ENCODE measurements at regions not wholly inside any gene's neighbourhood (a gene's known extent, or its start where the extent isn't known, plus 50 kb on each side); places are given as distances from the start of the nearest gene placed in this dataset.

- Histone ChIP-seq H3K27me3 (ENCODE audit: low read length) (no peaks in the 10 kb centered on the region), H3K9me3 (ENCODE audit: insufficient read depth, low read length) (0 out of 2 replicates have a peak, but pooled peaks cover 3% of the 10 kb centered on the region), H3K36me3 (ENCODE audit: low read length) (no peaks in the 10 kb centered on the region), H3K79me2 (ENCODE audit: insufficient read depth, low read length) (no peaks in the 10 kb centered on the region), H3K27ac (ENCODE audit: low read depth, low read length) (no peak overlapping the region), H3K9ac (ENCODE audit: low read length) (no peak overlapping the region), H3F3A (ENCODE audit: insufficient read depth) (no peaks in the 10 kb centered on the region), H3K4me3 (ENCODE audit: insufficient read depth, low read length, poor library complexity, severe bottlenecking) (no peak overlapping the region), H2AFZ (ENCODE audit: low read depth, low read length, severe bottlenecking) (no peak overlapping the region), H4K20me1 (ENCODE audit: low read depth, low read length) (no peaks in the 10 kb centered on the region), H3K9me2 (replicated peaks; ENCODE audit: insufficient read depth, low read length) (no peaks in the 10 kb centered on the region), H3K4me2 (ENCODE audit: low read depth, low read length, poor library complexity, severe bottlenecking) (no peak overlapping the region)
- TF ChIP-seq, protein P1, sequence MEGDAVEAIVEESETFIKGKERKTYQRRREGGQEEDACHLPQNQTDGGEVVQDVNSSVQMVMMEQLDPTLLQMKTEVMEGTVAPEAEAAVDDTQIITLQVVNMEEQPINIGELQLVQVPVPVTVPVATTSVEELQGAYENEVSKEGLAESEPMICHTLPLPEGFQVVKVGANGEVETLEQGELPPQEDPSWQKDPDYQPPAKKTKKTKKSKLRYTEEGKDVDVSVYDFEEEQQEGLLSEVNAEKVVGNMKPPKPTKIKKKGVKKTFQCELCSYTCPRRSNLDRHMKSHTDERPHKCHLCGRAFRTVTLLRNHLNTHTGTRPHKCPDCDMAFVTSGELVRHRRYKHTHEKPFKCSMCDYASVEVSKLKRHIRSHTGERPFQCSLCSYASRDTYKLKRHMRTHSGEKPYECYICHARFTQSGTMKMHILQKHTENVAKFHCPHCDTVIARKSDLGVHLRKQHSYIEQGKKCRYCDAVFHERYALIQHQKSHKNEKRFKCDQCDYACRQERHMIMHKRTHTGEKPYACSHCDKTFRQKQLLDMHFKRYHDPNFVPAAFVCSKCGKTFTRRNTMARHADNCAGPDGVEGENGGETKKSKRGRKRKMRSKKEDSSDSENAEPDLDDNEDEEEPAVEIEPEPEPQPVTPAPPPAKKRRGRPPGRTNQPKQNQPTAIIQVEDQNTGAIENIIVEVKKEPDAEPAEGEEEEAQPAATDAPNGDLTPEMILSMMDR (IDR thresholded peaks at IDR 0.05; ENCODE audit: insufficient read depth, low read length, poor library complexity, severe bottlenecking) = no peak
These were observed 2100.9 kb upstream of the CELF4 start for GRCh38 chr18:39666541-39666940.

GRCh38 chr18:39661856-39662366, 2096.3 kb upstream of the CELF4 start:
- no peaks in the 10 kb centered on the region for H3K79me2 ChIP-seq (ENCODE audit: insufficient read depth, low read length)

GRCh38 chr18:39660141-39660540, 2094.5 kb upstream of the CELF4 start:
- H4K20me1 ChIP-seq (ENCODE audit: low read depth, low read length) = no peaks in the 10 kb centered on the region
- 0 out of 2 replicates have a peak, but pooled peaks cover 3% of the 10 kb centered on the region for H3K9me3 ChIP-seq (ENCODE audit: insufficient read depth, low read length)
- no peak overlapping the region for H2AFZ ChIP-seq (ENCODE audit: low read depth, low read length, severe bottlenecking)
- no peaks in the 10 kb centered on the region for H3K79me2 ChIP-seq (ENCODE audit: insufficient read depth, low read length)
- no peaks in the 10 kb centered on the region for H3K9me2 ChIP-seq (replicated peaks; ENCODE audit: insufficient read depth, low read length)
- H3K27me3 ChIP-seq (ENCODE audit: low read length) = no peaks in the 10 kb centered on the region
- no peak overlapping the region for H3K9ac ChIP-seq (ENCODE audit: low read length)
- TF ChIP-seq, protein P1 (IDR thresholded peaks at IDR 0.05; ENCODE audit: insufficient read depth, low read length, poor library complexity, severe bottlenecking) = no peak
- no peak for TF ChIP-seq EZH2phosphoT487 (conservative IDR thresholded peaks at IDR 0.05; ENCODE audit: low read length)
- no peaks in the 10 kb centered on the region for H3K36me3 ChIP-seq (ENCODE audit: low read length)
- no peak overlapping the region for H3K4me2 ChIP-seq (ENCODE audit: low read depth, low read length, poor library complexity, severe bottlenecking)
- H3F3A ChIP-seq (ENCODE audit: insufficient read depth) = no peaks in the 10 kb centered on the region
- no peak overlapping the region for H3K27ac ChIP-seq (ENCODE audit: low read depth, low read length)
- no peak overlapping the region for H3K4me3 ChIP-seq (ENCODE audit: insufficient read depth, low read length, poor library complexity, severe bottlenecking)

More at GRCh38 chr18:39661856-39662366, 2096.3 kb upstream of the CELF4 start:
- Histone ChIP-seq H3K4me2 (ENCODE audit: low read depth, low read length, poor library complexity, severe bottlenecking) (no peak overlapping the region), H3K36me3 (ENCODE audit: low read length) (no peaks in the 10 kb centered on the region), H3K9me3 (ENCODE audit: insufficient read depth, low read length) (0 out of 2 replicates have a peak, but pooled peaks cover 3% of the 10 kb centered on the region), H3K27ac (ENCODE audit: low read depth, low read length) (no peak overlapping the region), H3F3A (ENCODE audit: insufficient read depth) (no peaks in the 10 kb centered on the region), H3K27me3 (ENCODE audit: low read length) (no peaks in the 10 kb centered on the region), H3K9ac (ENCODE audit: low read length) (no peak overlapping the region), H4K20me1 (ENCODE audit: low read depth, low read length) (no peaks in the 10 kb centered on the region), H2AFZ (ENCODE audit: low read depth, low read length, severe bottlenecking) (no peak overlapping the region), H3K4me3 (ENCODE audit: insufficient read depth, low read length, poor library complexity, severe bottlenecking) (no peak overlapping the region), H3K9me2 (replicated peaks; ENCODE audit: insufficient read depth, low read length) (no peaks in the 10 kb centered on the region)
- no peak for TF ChIP-seq EZH2phosphoT487 (conservative IDR thresholded peaks at IDR 0.05; ENCODE audit: low read length)

DNA sequence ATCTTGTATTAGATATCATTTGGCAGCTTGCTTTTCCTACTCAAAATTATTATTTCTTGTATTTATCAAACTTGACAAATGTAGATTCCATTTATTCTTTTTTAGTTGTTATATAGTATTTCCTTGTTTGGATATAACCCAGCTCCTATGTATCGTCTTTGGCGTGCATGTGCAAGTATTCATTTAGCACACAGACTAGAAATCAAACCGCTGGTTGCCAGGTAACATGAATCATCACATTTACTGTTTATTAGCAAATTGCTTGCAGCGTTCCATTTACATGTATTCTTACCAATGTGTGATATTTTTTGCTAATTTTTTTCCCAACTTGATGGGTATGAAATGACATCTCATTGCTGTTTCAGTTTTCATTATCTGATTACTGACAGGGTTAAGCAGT, 2089.7 kb upstream of the CELF4 start:
- no peaks in the 10 kb centered on the region for H3K27me3 ChIP-seq (ENCODE audit: low read length)
- no peaks in the 10 kb centered on the region for H3K36me3 ChIP-seq (ENCODE audit: low read length)
- no peaks in the 10 kb centered on the region for H3K79me2 ChIP-seq (ENCODE audit: insufficient read depth, low read length)
- no peaks in the 10 kb centered on the region for H3F3A ChIP-seq (ENCODE audit: insufficient read depth)
- TF ChIP-seq, protein P1 (IDR thresholded peaks at IDR 0.05; ENCODE audit: insufficient read depth, low read length, poor library complexity, severe bottlenecking) = no peak
- TF ChIP-seq EZH2phosphoT487 (conservative IDR thresholded peaks at IDR 0.05; ENCODE audit: low read length) = no peak
- no peaks in the 10 kb centered on the region for H4K20me1 ChIP-seq (ENCODE audit: low read depth, low read length)
- no peaks in the 10 kb centered on the region for H3K9me2 ChIP-seq (replicated peaks; ENCODE audit: insufficient read depth, low read length)
- no peak overlapping the region for H3K4me2 ChIP-seq (ENCODE audit: low read depth, low read length, poor library complexity, severe bottlenecking)
- no peaks in the 10 kb centered on the region for H3K9me3 ChIP-seq (ENCODE audit: insufficient read depth, low read length)
- H3K9ac ChIP-seq (ENCODE audit: low read length) = no peak overlapping the region
- no peak overlapping the region for H3K27ac ChIP-seq (ENCODE audit: low read depth, low read length)
- no peak overlapping the region for H3K4me3 ChIP-seq (ENCODE audit: insufficient read depth, low read length, poor library complexity, severe bottlenecking)
- H2AFZ ChIP-seq (ENCODE audit: low read depth, low read length, severe bottlenecking) = no peak overlapping the region

All from SU-DHL-6 (cell line).